ENCODE measurements at regions not wholly inside any gene's neighbourhood (a gene's known extent, or its start where the extent isn't known, plus 50 kb on each side); places are given as distances from the start of the nearest gene placed in this dataset.

GRCh38 chr4:181194096-181194495 lies 1049.1 kb upstream of the TENM3 start:
- TF ChIP-seq CTCF (IDR thresholded peaks at IDR 0.05 in 8 of 11, conservative IDR thresholded peaks at IDR 0.05 in 3 of 11) (no peak), POLR2A (IDR thresholded peaks at IDR 0.05) (no peak)
